GM12878 (cell line): ENCODE measurements at regions not wholly inside any gene's neighbourhood (a gene's known extent, or its start where the extent isn't known, plus 50 kb on each side); places are given as distances from the start of the nearest gene placed in this dataset.
"Not testable (repeated sequence)": the region's sequence is repeated elsewhere in the genome, so short reads cannot be mapped to it uniquely, and the experiment has no call there.

Source experiments
- BHLHE40 ChIP-seq, 2 experiments: fragments of 450-650 bp in 1 of 2; IDR thresholded peaks; 2 replicates each; pipeline ENCODE4 v1.6.1; 2011 to 2017; ENCODE audit warnings: low read depth in 2 of 2, borderline replicate concordance in 1 of 2, improper control_type of control experiment in 1 of 2, low read length in 1 of 2, mild to moderate bottlenecking in 1 of 2
- CEBPB ChIP-seq, 2 experiments: fragments of 150-350 bp in 1 of 2; IDR thresholded peaks; 2 replicates each; pipeline ENCODE4 v1.6.1; 2012 to 2014; ENCODE audit warnings: low read depth in 2 of 2, low read length in 2 of 2, borderline replicate concordance in 1 of 2, inconsistent platforms in 1 of 2
- JUND ChIP-seq: IDR thresholded peaks from 2 replicates; pipeline ENCODE4 v1.6.1; 2012; ENCODE audit warnings: low read depth, mild to moderate bottlenecking, low read length, improper control_type of control experiment, moderate library complexity
- MTA3 ChIP-seq: IDR thresholded peaks from 2 replicates; pipeline ENCODE4 v1.6.1; 2012; ENCODE audit warnings: low read length, inconsistent platforms, borderline replicate concordance
- POLR2A ChIP-seq: IDR thresholded peaks from 2 replicates; pipeline ENCODE4 v1.6.1; 2011; ENCODE audit warnings: low read depth, mild to moderate bottlenecking, low read length
- POLR2AphosphoS5 ChIP-seq: IDR thresholded peaks from 2 replicates; pipeline ENCODE4 v1.6.1; 2011; ENCODE audit warnings: mild to moderate bottlenecking, low read length, inconsistent platforms
- RFX5 ChIP-seq: IDR thresholded peaks from 2 replicates; pipeline ENCODE4 v1.6.1; 2011; ENCODE audit warnings: low read depth, low read length, improper control_type of control experiment
- TAF1 ChIP-seq: IDR thresholded peaks from 2 replicates; pipeline ENCODE4 v1.6.1; 2011; ENCODE audit warnings: mild to moderate bottlenecking, low read depth, low read length, borderline replicate concordance
- WRNIP1 ChIP-seq: IDR thresholded peaks from 2 replicates; pipeline ENCODE4 v1.6.1; 2011; ENCODE audit warnings: low read depth, low read length, improper control_type of control experiment, borderline replicate concordance
- TF ChIP-seq, protein P1 (sequence below): fragments of 450-650 bp; IDR thresholded peaks from 2 replicates; pipeline ENCODE4 v1.6.1; 2017; ENCODE audit warnings: mild to moderate bottlenecking, low read depth, inconsistent platforms; ENCODE audit not compliant: poor library complexity, severe bottlenecking
- TF ChIP-seq, protein P2 (sequence below), 3 experiments: IDR thresholded peaks in 2 of 3; conservative IDR thresholded peaks in 1 of 3; 2 replicates each; pipeline ENCODE4 v1.5.1; 2011; ENCODE audit warnings: low read depth in 3 of 3, low read length in 3 of 3, mild to moderate bottlenecking in 3 of 3, control low read depth in 2 of 3, moderate library complexity in 2 of 3, inconsistent platforms in 1 of 3, mixed read lengths in 1 of 3; ENCODE audit not compliant: control insufficient read depth in 2 of 3, insufficient read depth in 1 of 3; ENCODE audit errors: extremely low read depth in 1 of 3
- TF ChIP-seq, protein P3 (sequence below): IDR thresholded peaks from 2 replicates; pipeline ENCODE4 v1.6.1; 2011; ENCODE audit warnings: low read depth, mild to moderate bottlenecking, low read length, moderate library complexity, borderline replicate concordance; ENCODE audit errors: extremely low read depth
- TF ChIP-seq, protein P4 (sequence below): IDR thresholded peaks from 2 replicates; pipeline ENCODE4 v1.6.1; 2011; ENCODE audit warnings: borderline replicate concordance, low read depth, mild to moderate bottlenecking, moderate library complexity, mixed read lengths, low read length; ENCODE audit not compliant: insufficient read depth; ENCODE audit errors: extremely low read length
- TF ChIP-seq, protein P5 (sequence below): IDR thresholded peaks from 2 replicates; pipeline ENCODE4 v1.6.1; 2011; ENCODE audit warnings: mild to moderate bottlenecking, low read depth, low read length, moderate library complexity; ENCODE audit not compliant: insufficient replicate concordance

DNA sequence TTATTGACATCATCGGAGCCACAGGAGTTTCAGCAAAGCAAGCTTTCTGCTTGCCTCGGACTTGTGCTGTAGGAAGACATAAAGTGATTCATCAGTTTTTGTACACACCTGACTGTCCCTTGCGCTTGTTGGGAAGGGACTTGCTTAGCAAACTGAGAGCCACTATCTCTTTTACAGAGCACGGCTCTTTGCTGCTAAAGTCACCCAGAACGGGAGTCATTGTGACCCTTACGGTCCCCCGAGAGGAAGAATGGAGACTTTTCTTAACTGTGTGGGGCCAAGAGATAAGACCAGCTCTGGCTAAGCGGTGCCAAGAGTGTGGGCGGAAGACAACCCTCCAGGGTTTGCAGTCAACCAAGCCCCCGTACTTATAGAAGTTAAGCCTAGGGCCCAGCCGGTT is 89.6 kb upstream of the DEFB108B start:
- TF ChIP-seq, protein P1, sequence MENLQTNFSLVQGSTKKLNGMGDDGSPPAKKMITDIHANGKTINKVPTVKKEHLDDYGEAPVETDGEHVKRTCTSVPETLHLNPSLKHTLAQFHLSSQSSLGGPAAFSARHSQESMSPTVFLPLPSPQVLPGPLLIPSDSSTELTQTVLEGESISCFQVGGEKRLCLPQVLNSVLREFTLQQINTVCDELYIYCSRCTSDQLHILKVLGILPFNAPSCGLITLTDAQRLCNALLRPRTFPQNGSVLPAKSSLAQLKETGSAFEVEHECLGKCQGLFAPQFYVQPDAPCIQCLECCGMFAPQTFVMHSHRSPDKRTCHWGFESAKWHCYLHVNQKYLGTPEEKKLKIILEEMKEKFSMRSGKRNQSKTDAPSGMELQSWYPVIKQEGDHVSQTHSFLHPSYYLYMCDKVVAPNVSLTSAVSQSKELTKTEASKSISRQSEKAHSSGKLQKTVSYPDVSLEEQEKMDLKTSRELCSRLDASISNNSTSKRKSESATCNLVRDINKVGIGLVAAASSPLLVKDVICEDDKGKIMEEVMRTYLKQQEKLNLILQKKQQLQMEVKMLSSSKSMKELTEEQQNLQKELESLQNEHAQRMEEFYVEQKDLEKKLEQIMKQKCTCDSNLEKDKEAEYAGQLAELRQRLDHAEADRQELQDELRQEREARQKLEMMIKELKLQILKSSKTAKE: not testable (repeated sequence)
- TF ChIP-seq JUND; RFX5; TAF1; POLR2AphosphoS5; POLR2A; CEBPB (IDR thresholded peaks at IDR 0.05; ENCODE audit: borderline replicate concordance in 1 of 2, low read depth in 2 of 2, low read length in 2 of 2); WRNIP1; BHLHE40 (IDR thresholded peaks at IDR 0.05; ENCODE audit: borderline replicate concordance in 1 of 2, low read depth in 2 of 2, low read length in 1 of 2); MTA3: not testable (repeated sequence)
- TF ChIP-seq, protein P2, sequence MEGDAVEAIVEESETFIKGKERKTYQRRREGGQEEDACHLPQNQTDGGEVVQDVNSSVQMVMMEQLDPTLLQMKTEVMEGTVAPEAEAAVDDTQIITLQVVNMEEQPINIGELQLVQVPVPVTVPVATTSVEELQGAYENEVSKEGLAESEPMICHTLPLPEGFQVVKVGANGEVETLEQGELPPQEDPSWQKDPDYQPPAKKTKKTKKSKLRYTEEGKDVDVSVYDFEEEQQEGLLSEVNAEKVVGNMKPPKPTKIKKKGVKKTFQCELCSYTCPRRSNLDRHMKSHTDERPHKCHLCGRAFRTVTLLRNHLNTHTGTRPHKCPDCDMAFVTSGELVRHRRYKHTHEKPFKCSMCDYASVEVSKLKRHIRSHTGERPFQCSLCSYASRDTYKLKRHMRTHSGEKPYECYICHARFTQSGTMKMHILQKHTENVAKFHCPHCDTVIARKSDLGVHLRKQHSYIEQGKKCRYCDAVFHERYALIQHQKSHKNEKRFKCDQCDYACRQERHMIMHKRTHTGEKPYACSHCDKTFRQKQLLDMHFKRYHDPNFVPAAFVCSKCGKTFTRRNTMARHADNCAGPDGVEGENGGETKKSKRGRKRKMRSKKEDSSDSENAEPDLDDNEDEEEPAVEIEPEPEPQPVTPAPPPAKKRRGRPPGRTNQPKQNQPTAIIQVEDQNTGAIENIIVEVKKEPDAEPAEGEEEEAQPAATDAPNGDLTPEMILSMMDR (IDR thresholded peaks at IDR 0.05 in 2 of 3, conservative IDR thresholded peaks at IDR 0.05 in 1 of 3; ENCODE audit: control insufficient read depth in 2 of 3, extremely low read depth in 1 of 3, insufficient read depth in 1 of 3, low read depth in 3 of 3, low read length in 3 of 3): not testable (repeated sequence)
- TF ChIP-seq, protein P3, sequence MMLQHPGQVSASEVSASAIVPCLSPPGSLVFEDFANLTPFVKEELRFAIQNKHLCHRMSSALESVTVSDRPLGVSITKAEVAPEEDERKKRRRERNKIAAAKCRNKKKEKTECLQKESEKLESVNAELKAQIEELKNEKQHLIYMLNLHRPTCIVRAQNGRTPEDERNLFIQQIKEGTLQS: not testable (repeated sequence)
- TF ChIP-seq, protein P4, sequence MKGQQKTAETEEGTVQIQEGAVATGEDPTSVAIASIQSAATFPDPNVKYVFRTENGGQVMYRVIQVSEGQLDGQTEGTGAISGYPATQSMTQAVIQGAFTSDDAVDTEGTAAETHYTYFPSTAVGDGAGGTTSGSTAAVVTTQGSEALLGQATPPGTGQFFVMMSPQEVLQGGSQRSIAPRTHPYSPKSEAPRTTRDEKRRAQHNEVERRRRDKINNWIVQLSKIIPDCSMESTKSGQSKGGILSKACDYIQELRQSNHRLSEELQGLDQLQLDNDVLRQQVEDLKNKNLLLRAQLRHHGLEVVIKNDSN: not testable (repeated sequence)
- TF ChIP-seq, protein P5, sequence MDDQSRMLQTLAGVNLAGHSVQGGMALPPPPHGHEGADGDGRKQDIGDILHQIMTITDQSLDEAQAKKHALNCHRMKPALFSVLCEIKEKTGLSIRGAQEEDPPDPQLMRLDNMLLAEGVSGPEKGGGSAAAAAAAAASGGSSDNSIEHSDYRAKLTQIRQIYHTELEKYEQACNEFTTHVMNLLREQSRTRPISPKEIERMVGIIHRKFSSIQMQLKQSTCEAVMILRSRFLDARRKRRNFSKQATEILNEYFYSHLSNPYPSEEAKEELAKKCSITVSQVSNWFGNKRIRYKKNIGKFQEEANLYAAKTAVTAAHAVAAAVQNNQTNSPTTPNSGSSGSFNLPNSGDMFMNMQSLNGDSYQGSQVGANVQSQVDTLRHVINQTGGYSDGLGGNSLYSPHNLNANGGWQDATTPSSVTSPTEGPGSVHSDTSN: not testable (repeated sequence)
